Stimulated activated naive CD8-positive, alpha-beta T cell treated with anti-CD3 and anti-CD28 coated beads, Interleukin-15, Interleukin-2, amounts not matched to agents 100 ng/mL and 50 ng/mL, for 24 hours (primary cell): ENCODE measurements at regions not wholly inside any gene's neighbourhood (a gene's known extent, or its start where the extent isn't known, plus 50 kb on each side); places are given as distances from the start of the nearest gene placed in this dataset.

Experiments
- H3K27ac Mint-ChIP-seq: one replicate; pipeline ENCODE4 v1.8.0; 2021; ENCODE audit warnings: mild to moderate bottlenecking, mixed read lengths
- H3K27me3 Mint-ChIP-seq: one replicate; pipeline ENCODE4 v1.8.0; 2021; ENCODE audit warnings: mixed read lengths
- H3K36me3 Mint-ChIP-seq: one replicate; pipeline ENCODE4 v1.8.0; 2021; ENCODE audit warnings: low read depth, mixed read lengths
- H3K4me1 Mint-ChIP-seq: one replicate; pipeline ENCODE4 v1.8.0; 2021; ENCODE audit warnings: low read depth, mixed read lengths
- H3K4me3 Mint-ChIP-seq: one replicate; pipeline ENCODE4 v1.8.0; 2021; ENCODE audit warnings: mild to moderate bottlenecking, mixed read lengths
- H3K9me3 Mint-ChIP-seq: one replicate; pipeline ENCODE4 v1.8.0; 2021; ENCODE audit warnings: mixed read lengths

DNA sequence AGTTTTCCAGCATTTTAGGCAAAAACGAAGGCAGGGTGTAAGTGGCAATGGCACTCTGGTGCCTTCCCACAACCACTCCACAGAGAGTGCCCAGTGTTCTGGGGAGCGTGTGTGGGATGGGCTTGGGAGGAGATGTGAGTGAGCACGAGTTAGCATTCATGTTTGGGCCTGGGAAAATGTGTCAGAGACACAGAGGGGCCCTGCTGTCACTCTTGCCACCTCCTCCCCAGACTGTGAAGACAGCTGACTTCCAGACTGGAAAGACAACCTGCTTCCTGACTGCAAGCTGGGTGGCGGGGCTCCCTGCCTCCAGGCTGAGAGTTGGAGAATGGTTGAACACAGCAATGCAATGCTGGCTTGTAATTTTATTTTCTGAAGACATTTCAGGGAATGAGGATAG, 454.5 kb upstream of the ZMIZ1 start:
- peaks cover 17% of the 10 kb centered on the region for H3K27me3 Mint-ChIP-seq
- H3K4me1 Mint-ChIP-seq, result no peaks in the 10 kb centered on the region
- no peak overlapping the region for H3K4me3 Mint-ChIP-seq
- H3K27ac Mint-ChIP-seq, result no peak overlapping the region
- no peaks in the 10 kb centered on the region for H3K36me3 Mint-ChIP-seq
- no peaks in the 10 kb centered on the region for H3K9me3 Mint-ChIP-seq

GRCh38 chr10:78614744-78615143, 454.0 kb upstream of the ZMIZ1 start:
- Mint-ChIP-seq H3K4me1 (no peaks in the 10 kb centered on the region), H3K4me3 (no peak overlapping the region), H3K36me3 (no peaks in the 10 kb centered on the region), H3K27ac (no peak overlapping the region), H3K27me3 (peaks cover 17% of the 10 kb centered on the region), H3K9me3 (no peaks in the 10 kb centered on the region)

DNA sequence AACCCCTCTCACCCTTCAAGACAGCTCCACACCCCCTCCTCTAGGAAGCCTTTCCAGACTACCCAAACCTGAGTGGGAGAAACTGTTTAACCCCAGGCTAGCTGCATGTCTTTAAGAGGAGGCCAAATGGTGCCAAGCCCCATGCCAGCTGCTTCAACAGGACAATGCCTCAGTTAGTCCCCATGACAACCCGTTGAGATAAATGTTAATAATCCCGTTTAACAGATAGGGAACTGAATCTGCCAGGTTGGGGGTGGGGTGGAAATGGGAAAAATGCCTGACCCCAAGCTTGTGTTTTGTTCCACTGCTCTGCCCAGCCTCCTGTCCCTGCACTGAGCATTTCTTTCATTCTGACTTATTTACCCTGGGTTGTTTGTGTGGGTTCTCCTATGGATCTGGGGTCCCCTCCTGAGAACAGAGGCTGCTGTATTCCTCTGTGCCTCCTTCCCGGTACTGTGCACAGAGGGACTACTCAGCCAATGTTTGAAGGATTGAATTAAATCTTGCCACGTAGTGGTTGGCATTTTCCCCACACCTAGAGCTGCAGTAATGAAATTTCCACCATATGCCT, 452.6 kb upstream of the ZMIZ1 start:
- no peaks in the 10 kb centered on the region for H3K36me3 Mint-ChIP-seq
- H3K4me1 Mint-ChIP-seq, result no peaks in the 10 kb centered on the region
- no peaks in the 10 kb centered on the region for H3K9me3 Mint-ChIP-seq
- peaks cover 14% of the 10 kb centered on the region for H3K27me3 Mint-ChIP-seq
- no peak overlapping the region for H3K27ac Mint-ChIP-seq
- H3K4me3 Mint-ChIP-seq, result no peak overlapping the region

DNA sequence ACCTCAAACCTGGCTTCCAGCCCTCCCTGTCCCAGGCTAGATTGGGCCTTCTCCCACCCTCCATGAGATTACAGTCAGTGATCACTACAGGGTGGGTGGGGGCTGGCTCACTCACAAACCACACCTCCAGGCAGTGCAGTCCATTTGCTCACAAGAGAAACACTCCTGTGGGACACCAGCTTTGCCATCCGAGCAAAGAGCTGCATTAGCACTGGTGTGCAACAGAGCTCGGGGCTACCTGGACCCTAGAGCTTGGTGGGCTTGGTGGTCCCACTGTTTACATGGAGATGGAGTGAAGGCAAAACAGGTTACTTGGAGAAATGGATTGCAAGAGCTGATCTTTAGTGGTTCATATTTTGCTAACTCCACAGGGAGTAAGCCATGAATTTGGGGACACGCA, 451.7 kb upstream of the ZMIZ1 start:
- Mint-ChIP-seq H3K27ac (no peak overlapping the region), H3K9me3 (no peaks in the 10 kb centered on the region), H3K36me3 (no peaks in the 10 kb centered on the region), H3K27me3 (peaks cover 5% of the 10 kb centered on the region), H3K4me1 (no peaks in the 10 kb centered on the region), H3K4me3 (no peak overlapping the region)

DNA sequence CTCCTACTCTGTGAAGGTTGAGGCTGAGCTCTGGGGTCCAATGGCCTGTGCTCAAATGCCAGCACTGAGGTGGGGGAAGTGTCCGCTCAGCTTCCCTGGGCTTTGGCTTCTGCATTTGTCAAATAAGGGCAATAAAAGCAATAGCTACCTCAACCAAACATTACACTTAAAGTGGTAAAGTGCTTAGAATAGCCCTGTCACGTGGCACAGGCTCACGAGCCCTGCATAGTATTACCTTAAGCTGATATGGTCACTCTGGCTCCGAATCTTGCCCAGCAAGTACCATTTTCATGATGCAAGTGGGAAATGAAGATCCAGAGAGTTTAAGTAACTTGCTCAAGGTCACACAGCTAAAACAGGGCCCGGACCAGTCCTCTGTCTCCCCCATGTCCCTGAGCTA, 451.1 kb upstream of the ZMIZ1 start:
- H3K36me3 Mint-ChIP-seq, result no peaks in the 10 kb centered on the region
- peaks cover under 1% of the 10 kb centered on the region for H3K27me3 Mint-ChIP-seq
- H3K27ac Mint-ChIP-seq, result no peak overlapping the region
- no peak overlapping the region for H3K4me3 Mint-ChIP-seq
- H3K9me3 Mint-ChIP-seq, result no peaks in the 10 kb centered on the region
- no peaks in the 10 kb centered on the region for H3K4me1 Mint-ChIP-seq

DNA sequence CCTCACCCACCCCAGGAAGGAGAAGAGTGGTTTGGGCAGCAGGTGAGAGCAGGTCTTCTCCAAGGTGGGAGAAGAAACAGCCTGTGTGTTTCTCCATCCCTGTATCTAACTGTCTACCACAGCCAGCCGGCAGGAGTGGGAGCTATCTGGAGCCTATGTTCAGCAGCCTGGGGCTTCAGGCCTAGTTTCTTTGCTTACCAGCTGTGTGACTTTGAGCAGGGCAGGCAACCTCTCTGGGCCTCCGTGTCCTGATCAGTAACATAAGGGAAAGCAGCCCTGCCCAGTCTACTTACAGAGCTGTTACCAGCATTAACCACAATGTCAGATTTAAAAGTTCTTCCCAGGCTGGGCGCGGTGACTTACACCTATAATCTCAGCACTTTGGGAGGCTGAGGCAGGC, 450.7 kb upstream of the ZMIZ1 start:
- H3K36me3 Mint-ChIP-seq, result no peaks in the 10 kb centered on the region
- no peaks in the 10 kb centered on the region for H3K27me3 Mint-ChIP-seq
- H3K4me1 Mint-ChIP-seq, result no peaks in the 10 kb centered on the region
- H3K9me3 Mint-ChIP-seq, result no peaks in the 10 kb centered on the region
- no peak overlapping the region for H3K27ac Mint-ChIP-seq
- no peak overlapping the region for H3K4me3 Mint-ChIP-seq

DNA sequence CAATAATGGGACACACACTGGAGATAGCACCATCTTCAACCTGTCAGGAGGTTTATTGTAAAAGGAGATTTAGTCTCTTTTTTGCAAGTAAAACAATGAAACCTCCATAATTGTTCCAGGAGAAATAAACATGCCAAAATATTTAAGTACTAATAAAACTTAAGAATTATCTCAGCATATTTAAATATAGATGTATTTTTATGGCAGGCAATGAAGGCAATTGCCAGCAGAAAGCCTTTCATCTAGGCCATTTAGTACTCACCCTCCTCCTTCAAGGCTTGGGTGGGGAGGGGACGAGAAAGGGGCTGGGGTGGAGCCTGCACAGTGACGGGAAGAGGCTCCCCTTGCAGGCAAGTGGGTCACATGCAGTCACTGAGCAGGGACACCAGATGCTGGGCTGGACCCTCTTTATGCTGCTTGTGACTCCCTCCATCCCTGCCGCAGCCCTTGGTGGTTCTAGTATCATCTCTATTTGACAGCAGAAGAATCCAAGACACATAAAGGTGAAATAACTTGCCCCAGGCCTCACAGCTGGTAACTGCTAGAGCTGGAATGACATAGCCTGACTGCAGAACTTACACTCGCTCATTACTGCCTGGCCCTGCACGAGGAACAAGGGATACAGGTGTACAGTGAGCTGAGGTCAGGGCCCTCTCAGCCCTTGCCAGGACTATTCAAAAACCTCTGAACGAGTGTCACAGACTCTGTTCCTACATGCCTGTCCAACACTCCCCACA, 449.5 kb upstream of the ZMIZ1 start:
- H3K27ac Mint-ChIP-seq, result no peak overlapping the region
- H3K36me3 Mint-ChIP-seq, result no peaks in the 10 kb centered on the region
- no peaks in the 10 kb centered on the region for H3K9me3 Mint-ChIP-seq
- peaks cover 3% of the 10 kb centered on the region for H3K27me3 Mint-ChIP-seq
- H3K4me3 Mint-ChIP-seq, result no peak overlapping the region
- H3K4me1 Mint-ChIP-seq, result peaks cover 5% of the 10 kb centered on the region

DNA sequence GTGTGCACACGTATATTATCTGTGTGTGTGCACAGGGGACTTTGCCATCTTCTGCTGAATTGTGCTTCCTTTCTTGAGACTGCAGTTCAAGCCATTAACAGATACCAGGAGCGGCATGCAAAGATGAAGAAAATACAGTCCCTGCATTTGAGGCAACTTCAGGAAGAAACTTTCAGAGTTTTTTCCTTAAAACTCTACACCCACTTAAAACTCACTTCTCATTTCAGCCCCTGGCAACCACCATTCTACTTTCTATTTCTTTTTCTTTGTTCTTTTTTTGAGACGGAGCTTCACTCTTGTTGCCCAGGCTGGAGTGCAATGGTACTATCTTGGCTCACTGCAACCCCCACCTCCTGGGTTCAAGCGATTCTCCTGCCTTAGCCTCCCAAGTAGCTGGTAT, 448.9 kb upstream of the ZMIZ1 start:
- no peaks in the 10 kb centered on the region for H3K9me3 Mint-ChIP-seq
- H3K4me1 Mint-ChIP-seq, result peaks cover 5% of the 10 kb centered on the region
- H3K36me3 Mint-ChIP-seq, result no peaks in the 10 kb centered on the region
- H3K27me3 Mint-ChIP-seq, result peaks cover 3% of the 10 kb centered on the region
- no peak overlapping the region for H3K27ac Mint-ChIP-seq
- H3K4me3 Mint-ChIP-seq, result no peak overlapping the region

GRCh38 chr10:78620985-78621799, 447.6 kb upstream of the ZMIZ1 start:
- H3K27me3 Mint-ChIP-seq, result peaks cover 3% of the 10 kb centered on the region
- no peak overlapping the region for H3K4me3 Mint-ChIP-seq
- H3K4me1 Mint-ChIP-seq, result peaks cover 5% of the 10 kb centered on the region
- H3K36me3 Mint-ChIP-seq, result no peaks in the 10 kb centered on the region
- H3K9me3 Mint-ChIP-seq, result no peaks in the 10 kb centered on the region
- no peak overlapping the region for H3K27ac Mint-ChIP-seq

DNA sequence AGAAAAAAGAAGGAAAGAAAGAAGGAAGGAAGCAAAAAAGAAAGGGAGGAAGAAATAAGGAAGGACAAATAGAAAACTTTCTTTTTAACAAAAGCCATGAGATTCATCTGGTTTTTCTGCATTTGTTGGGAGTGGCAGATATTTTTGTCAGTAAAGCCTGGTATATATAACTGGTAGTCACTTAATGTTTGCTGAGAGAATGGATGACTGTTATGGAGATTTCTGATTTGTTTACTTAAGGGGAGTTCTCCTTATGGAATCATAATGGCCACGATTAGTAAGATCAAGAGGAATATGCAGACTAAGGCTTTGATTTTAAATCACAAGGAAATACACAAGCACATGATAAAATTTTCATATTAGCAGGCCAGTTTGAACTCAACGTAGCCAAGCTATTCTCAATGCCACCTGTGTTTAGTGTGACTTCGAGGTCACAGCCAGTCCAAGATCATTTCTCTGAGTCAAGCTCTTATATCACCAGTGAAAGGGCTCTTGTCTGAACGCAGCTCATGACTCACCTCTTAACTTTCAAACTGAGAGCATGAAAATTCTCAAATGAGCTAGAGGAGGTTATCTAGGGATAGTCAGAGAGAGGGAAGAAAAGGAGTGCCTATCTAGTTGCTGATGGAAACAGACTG, 445.1 kb upstream of the ZMIZ1 start:
- Mint-ChIP-seq H3K4me1 (peaks cover 5% of the 10 kb centered on the region), H3K36me3 (no peaks in the 10 kb centered on the region), H3K27ac (no peak overlapping the region), H3K27me3 (peaks cover 3% of the 10 kb centered on the region), H3K9me3 (no peaks in the 10 kb centered on the region), H3K4me3 (no peak overlapping the region)

GRCh38 chr10:78624791-78625190, 444.0 kb upstream of the ZMIZ1 start:
- no peak overlapping the region for H3K27ac Mint-ChIP-seq
- H3K9me3 Mint-ChIP-seq, result no peaks in the 10 kb centered on the region
- H3K4me3 Mint-ChIP-seq, result no peak overlapping the region
- H3K27me3 Mint-ChIP-seq, result peaks cover 3% of the 10 kb centered on the region
- peaks cover 5% of the 10 kb centered on the region for H3K4me1 Mint-ChIP-seq
- H3K36me3 Mint-ChIP-seq, result no peaks in the 10 kb centered on the region

- Mint-ChIP-seq H3K27ac (no peak overlapping the region), H3K36me3 (no peaks in the 10 kb centered on the region)
Observed at GRCh38 chr10:78626471-78626870, 442.3 kb upstream of the ZMIZ1 start.

DNA sequence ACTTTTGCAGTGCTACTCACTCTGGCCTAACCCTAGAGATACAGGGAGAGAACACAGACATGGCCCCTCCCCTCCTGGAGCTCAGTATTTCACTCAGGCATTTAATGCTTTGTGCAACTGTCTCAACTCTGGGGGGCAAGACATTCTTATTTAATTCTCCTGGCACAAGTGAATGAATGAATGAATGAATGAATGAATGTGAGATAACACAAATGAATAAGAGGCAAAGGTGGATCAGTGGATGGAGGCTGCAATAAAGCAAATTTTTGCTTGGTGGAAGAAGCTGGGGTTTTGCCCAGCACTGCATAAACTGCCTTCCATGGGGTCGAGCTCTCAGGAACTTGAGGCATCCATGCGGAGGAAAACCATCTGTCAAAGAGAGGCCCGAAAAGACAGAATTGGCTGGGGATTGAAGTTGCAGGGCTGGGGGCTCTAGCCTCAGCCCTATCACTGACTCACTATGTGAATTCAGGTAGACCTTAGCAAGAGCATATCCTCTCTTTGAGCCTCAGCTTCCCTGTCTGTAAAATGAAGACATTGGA, 441.4 kb upstream of the ZMIZ1 start:
- peaks cover 3% of the 10 kb centered on the region for H3K27me3 Mint-ChIP-seq
- H3K4me1 Mint-ChIP-seq, result peaks cover 8% of the 10 kb centered on the region
- no peaks in the 10 kb centered on the region for H3K9me3 Mint-ChIP-seq
- no peak overlapping the region for H3K27ac Mint-ChIP-seq
- no peak overlapping the region for H3K4me3 Mint-ChIP-seq
- H3K36me3 Mint-ChIP-seq, result no peaks in the 10 kb centered on the region

More at GRCh38 chr10:78626471-78626870, 442.3 kb upstream of the ZMIZ1 start:
- Mint-ChIP-seq H3K4me3 (no peak overlapping the region), H3K27me3 (peaks cover 3% of the 10 kb centered on the region), H3K4me1 (peaks cover 8% of the 10 kb centered on the region), H3K9me3 (no peaks in the 10 kb centered on the region)

- Mint-ChIP-seq H3K4me3 (no peak overlapping the region), H3K27ac (no peak overlapping the region), H3K9me3 (no peaks in the 10 kb centered on the region), H3K4me1 (peaks cover 5% of the 10 kb centered on the region), H3K36me3 (no peaks in the 10 kb centered on the region), H3K27me3 (no peaks in the 10 kb centered on the region)
Observed at GRCh38 chr10:78628976-78629375, 439.8 kb upstream of the ZMIZ1 start.

DNA sequence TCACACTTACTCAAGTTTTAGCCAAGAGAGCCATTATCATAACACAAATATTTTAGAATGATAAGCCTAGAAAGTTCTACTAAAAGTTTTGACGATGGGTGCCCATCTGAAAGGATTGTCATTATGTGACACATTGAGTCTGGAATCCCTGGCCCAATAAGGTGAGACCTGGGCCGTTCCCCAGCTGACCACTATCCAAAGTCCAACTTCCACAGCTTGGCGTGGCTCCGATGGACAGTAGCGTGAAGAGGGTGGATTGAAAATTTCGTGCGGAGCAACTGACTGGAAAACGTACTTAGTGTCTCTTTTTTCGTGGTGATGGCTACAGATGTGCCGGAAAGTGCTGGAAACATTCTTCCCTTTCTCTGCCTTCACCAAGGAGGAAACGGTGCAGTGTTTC, 439.0 kb upstream of the ZMIZ1 start:
- Mint-ChIP-seq H3K27me3 (peaks cover 5% of the 10 kb centered on the region), H3K36me3 (no peaks in the 10 kb centered on the region)

More for the DNA sequence above, 439.0 kb upstream of the ZMIZ1 start:
- Mint-ChIP-seq H3K4me1 (peaks cover 3% of the 10 kb centered on the region), H3K9me3 (no peaks in the 10 kb centered on the region), H3K27ac (no peak overlapping the region), H3K4me3 (no peak overlapping the region)
